Coronary artery (tissue), 2 donors: ENCODE measurements at regions not wholly inside any gene's neighbourhood (a gene's known extent, or its start where the extent isn't known, plus 50 kb on each side); places are given as distances from the start of the nearest gene placed in this dataset.

Experiments used
- DNase-seq: peaks from one replicate; pipeline ENCODE4 v3.0.0-alpha.2; 2017; ENCODE audit warnings: low spot score
- H3K27ac ChIP-seq, 2 donors: fragments of 200-600 bp; sonication (generic); one replicate each; pipeline ENCODE4 v1.5.1; 2016 to 2019
- H3K4me3 ChIP-seq: fragments of 200-600 bp; sonication (generic); 2 replicates; pipeline ENCODE4 v1.5.1; 2016; ENCODE audit warnings: mild to moderate bottlenecking, moderate library complexity
- TF ChIP-seq, protein P1 (sequence below): fragments of 200-600 bp; sonication (generic); IDR thresholded peaks from one replicate; pipeline ENCODE4 v1.5.1; 2019; ENCODE audit warnings: antibody characterized with exemption

GRCh38 chr15:72936691-72937679 lies 115.3 kb upstream of the NEO1 start:
- no peak overlapping the region for H3K4me3 ChIP-seq
- TF ChIP-seq, protein P1, sequence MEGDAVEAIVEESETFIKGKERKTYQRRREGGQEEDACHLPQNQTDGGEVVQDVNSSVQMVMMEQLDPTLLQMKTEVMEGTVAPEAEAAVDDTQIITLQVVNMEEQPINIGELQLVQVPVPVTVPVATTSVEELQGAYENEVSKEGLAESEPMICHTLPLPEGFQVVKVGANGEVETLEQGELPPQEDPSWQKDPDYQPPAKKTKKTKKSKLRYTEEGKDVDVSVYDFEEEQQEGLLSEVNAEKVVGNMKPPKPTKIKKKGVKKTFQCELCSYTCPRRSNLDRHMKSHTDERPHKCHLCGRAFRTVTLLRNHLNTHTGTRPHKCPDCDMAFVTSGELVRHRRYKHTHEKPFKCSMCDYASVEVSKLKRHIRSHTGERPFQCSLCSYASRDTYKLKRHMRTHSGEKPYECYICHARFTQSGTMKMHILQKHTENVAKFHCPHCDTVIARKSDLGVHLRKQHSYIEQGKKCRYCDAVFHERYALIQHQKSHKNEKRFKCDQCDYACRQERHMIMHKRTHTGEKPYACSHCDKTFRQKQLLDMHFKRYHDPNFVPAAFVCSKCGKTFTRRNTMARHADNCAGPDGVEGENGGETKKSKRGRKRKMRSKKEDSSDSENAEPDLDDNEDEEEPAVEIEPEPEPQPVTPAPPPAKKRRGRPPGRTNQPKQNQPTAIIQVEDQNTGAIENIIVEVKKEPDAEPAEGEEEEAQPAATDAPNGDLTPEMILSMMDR, result no peak
- DNase-seq, result no peak
- no peak overlapping the region for H3K27ac ChIP-seq

GRCh38 chr15:72936237-72936636 lies 116.0 kb upstream of the NEO1 start:
- TF ChIP-seq, protein P1, result no peak
- no peak for DNase-seq
- H3K27ac ChIP-seq, result no peak overlapping the region
- no peak overlapping the region for H3K4me3 ChIP-seq

DNA sequence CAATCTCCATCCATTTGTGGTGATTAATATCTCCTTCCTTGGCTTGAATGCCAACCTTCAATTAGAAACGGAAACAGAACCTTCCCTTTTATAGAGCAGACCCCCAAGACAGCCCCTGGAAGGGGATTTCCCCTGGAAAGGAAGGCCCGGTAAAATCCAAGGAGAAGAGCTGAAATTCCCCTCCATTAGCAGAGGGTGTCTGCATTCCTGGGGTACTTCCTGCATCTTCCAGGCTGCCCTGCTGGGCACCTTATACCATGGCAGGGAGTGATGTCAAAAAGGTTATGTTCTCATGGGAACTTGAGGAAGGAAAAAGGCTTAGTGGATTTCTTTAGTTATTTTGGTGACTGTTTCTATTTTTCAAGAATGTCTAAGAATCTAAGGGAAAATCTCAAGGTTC lies 116.7 kb upstream of the NEO1 start:
- DNase-seq, result no peak
- TF ChIP-seq, protein P1, result no peak
- Histone ChIP-seq H3K4me3 (no peak overlapping the region), H3K27ac (no peak overlapping the region)

DNA sequence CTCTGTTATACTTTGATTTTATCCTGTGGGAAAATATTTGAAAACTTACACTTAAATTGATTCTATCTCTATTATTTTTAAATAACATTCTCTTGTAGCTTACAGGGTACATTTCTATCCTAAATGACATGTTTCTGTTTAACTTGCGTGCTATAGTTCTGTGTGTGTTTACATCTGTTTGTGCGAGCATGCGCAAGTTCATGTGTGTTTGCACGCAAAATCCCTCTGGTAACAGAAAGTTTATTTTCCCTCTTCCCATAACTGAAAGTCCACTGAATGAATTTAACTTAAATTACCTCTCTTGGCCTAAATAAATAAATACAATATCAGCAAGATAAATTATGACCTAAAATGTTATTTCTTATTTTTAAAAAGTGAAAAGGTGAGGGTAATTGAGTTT lies 117.3 kb upstream of the NEO1 start:
- no peak overlapping the region for H3K27ac ChIP-seq
- no peak overlapping the region for H3K4me3 ChIP-seq
- TF ChIP-seq, protein P1, result no peak
- DNase-seq, result no peak

DNA sequence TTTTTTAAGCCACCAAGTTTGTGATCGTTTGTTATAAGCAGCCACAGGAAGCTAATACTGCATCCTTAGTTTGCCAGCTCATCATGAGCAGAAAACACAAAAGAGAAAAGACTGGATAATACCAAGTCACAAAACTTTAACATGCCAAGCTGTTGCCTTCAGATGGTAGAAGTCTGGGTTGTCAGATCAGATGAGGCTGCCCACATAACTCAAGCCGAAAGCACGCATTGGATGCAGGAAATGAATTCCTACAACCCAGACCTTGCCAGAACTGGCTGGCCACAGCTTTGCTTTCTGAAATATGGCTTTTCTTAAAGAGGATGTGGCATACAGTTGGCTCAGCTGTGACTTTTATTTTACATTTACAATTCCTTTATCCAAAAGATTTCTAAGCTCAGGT lies 118.3 kb upstream of the NEO1 start:
- no peak for DNase-seq
- Histone ChIP-seq H3K4me3 (no peak overlapping the region), H3K27ac (peak overlapping the region in 1 of 2 donors; percentile 14)
- TF ChIP-seq, protein P1, result no peak

DNA sequence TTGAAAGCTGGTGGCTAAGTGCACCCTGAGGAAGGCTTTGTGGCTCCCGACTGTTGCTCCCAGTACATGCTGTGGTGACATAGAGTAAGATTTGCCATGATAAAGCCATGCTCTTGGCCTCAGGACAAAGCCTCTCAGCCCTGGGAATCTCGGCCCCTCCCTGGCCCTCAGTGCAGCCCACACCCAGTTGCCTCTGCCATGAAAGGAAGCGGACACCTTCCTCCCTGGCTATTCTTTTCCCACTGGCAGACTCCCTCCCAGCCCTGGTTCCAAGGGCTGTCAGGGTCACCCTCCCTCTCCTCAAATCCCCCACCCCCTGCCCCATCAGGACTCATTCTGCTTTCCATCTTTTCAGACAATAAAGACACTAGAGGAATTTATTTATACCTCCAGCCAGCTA lies 119.8 kb upstream of the NEO1 start:
- TF ChIP-seq, protein P1, result no peak
- DNase-seq, result no peak
- Histone ChIP-seq H3K27ac (no peak overlapping the region), H3K4me3 (no peak overlapping the region)

- H3K4me3 ChIP-seq, result no peak overlapping the region
- H3K27ac ChIP-seq, result no peak overlapping the region
- no peak for DNase-seq
- TF ChIP-seq, protein P1, result no peak
Measured at GRCh38 chr15:72927451-72927850, 124.8 kb upstream of the NEO1 start.
